Liver (tissue), 3 donors: ENCODE measurements at regions not wholly inside any gene's neighbourhood (a gene's known extent, or its start where the extent isn't known, plus 50 kb on each side); places are given as distances from the start of the nearest gene placed in this dataset.

Experiments used
- GABPA ChIP-seq, 2 donors: IDR thresholded peaks in 1 of 2; conservative IDR thresholded peaks in 1 of 2; 2 replicates each; pipeline ENCODE4 v1.6.1; 2016; ENCODE audit warnings: antibody characterized with exemption in 2 of 2, mild to moderate bottlenecking in 1 of 2, moderate library complexity in 1 of 2
- JUND ChIP-seq, 2 donors: IDR thresholded peaks; 2 replicates each; pipeline ENCODE4 v1.6.1; 2016; ENCODE audit warnings: antibody characterized with exemption in 2 of 2
- NR2F2 ChIP-seq: IDR thresholded peaks from 2 replicates; pipeline ENCODE4 v1.6.1; 2016; ENCODE audit warnings: antibody characterized with exemption
- RAD21 ChIP-seq, 2 donors: IDR thresholded peaks; 2 replicates each; pipeline ENCODE4 v1.6.1; 2016; ENCODE audit warnings: antibody characterized with exemption in 2 of 2, mild to moderate bottlenecking in 2 of 2
- SP1 ChIP-seq: IDR thresholded peaks from 2 replicates; pipeline ENCODE4 v1.6.1; 2018; ENCODE audit warnings: antibody characterized with exemption, mild to moderate bottlenecking
- TF ChIP-seq, protein P1 (sequence below): fragments of 150-350 bp; IDR thresholded peaks from 2 replicates; pipeline ENCODE4 v1.5.1; 2017; ENCODE audit warnings: improper control_type of control experiment, low read depth, low read length; ENCODE audit not compliant: missing input control
- TF ChIP-seq, protein P2 (sequence below): IDR thresholded peaks from 2 replicates; pipeline ENCODE4 v1.6.1; 2016; ENCODE audit warnings: antibody characterized with exemption
- donor health status: healthy.
- donor health status: healthy.

DNA sequence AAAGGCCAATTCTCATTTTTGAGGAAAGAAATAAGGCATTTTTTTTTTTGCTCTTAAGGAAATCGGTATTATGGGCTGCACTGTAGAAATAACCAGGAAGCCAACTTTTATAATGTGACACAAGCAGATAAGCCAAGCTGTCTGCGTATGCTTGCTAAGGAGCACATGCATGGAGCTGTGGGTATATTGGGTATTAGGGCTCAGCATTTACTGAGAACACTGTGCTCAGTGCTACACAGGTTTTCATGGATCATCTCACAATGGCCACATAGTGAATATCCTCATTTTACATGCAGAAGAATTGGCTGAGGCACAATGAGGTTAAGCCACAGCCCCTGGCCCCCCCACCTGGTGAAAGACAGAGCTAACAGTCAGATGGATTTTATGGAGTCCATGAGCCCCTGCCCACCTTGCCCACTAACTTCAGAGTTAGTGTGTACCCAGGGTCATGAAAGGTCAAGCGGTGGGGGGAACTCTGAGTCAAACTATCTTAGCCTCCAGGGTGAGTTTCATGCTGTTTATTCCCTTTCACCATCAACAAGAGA lies 204.8 kb downstream of the SPATA31A6 start:
- TF ChIP-seq SP1 (no peak), NR2F2 (no peak), JUND (IDR thresholded peaks at IDR 0.05) (no peak), GABPA (IDR thresholded peaks at IDR 0.05 in 1 of 2, conservative IDR thresholded peaks at IDR 0.05 in 1 of 2) (no peak), RAD21 (IDR thresholded peaks at IDR 0.05) (no peak)
- TF ChIP-seq, protein P1, sequence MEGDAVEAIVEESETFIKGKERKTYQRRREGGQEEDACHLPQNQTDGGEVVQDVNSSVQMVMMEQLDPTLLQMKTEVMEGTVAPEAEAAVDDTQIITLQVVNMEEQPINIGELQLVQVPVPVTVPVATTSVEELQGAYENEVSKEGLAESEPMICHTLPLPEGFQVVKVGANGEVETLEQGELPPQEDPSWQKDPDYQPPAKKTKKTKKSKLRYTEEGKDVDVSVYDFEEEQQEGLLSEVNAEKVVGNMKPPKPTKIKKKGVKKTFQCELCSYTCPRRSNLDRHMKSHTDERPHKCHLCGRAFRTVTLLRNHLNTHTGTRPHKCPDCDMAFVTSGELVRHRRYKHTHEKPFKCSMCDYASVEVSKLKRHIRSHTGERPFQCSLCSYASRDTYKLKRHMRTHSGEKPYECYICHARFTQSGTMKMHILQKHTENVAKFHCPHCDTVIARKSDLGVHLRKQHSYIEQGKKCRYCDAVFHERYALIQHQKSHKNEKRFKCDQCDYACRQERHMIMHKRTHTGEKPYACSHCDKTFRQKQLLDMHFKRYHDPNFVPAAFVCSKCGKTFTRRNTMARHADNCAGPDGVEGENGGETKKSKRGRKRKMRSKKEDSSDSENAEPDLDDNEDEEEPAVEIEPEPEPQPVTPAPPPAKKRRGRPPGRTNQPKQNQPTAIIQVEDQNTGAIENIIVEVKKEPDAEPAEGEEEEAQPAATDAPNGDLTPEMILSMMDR: no peak
- TF ChIP-seq, protein P2, sequence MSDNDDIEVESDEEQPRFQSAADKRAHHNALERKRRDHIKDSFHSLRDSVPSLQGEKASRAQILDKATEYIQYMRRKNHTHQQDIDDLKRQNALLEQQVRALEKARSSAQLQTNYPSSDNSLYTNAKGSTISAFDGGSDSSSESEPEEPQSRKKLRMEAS: no peak
